NCI-H1105 treated with DMSO at 0.1 percent for 48 hours (cell line): ENCODE measurements at regions not wholly inside any gene's neighbourhood (a gene's known extent, or its start where the extent isn't known, plus 50 kb on each side); places are given as distances from the start of the nearest gene placed in this dataset.
"Not testable (repeated sequence)": the region's sequence is repeated elsewhere in the genome, so short reads cannot be mapped to it uniquely, and the experiment has no call there.

ENCODE experiments used
- DNase-seq: peaks from one replicate; lab custom pipeline; 2025; lab: John Stamatoyannopoulos, UW

GRCh38 chr4:33072298-33073089 is 2352.3 kb downstream of the PCDH7 start:
- no peak for DNase-seq

DNA sequence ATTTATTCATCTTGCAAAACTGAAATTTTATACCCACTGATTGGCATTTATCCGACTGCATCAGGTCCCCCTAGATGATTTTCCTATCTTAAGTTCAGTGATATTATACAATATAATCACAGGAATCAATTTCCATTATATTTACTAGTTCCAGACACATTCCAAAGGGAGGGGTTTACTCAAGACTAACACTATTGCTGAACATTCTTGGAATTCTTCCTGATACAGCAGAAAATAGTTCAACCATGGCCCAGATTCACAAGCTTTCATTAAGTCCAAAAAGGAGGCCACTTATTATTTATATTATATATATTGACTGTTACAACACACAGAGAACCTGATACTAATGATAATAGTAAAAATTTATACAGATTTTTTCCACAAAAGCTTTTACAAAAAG is 2353.6 kb downstream of the PCDH7 start:
- no peak for DNase-seq

- DNase-seq = no peak
Observed at GRCh38 chr4:33078145-33078544, 2358.0 kb downstream of the PCDH7 start.

DNA sequence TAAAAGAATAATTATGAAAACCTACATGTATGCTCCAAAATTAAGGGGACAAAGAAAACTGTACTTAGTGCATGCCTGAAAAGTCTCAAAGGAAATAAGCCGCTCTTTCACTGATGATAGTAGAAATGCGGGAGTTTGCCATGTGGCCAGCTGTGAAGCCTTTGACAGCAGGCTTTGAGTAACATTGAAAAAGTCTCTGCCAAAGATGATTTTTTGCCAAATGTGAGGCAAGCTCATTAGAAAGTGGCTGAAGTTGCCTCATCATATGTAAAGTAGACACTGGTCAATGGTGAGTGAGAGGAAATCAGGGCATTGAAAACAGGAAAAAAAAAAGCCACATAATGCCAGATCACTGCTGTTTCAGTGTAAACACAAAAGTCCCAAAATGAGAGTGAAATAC is 2360.1 kb downstream of the PCDH7 start:
- no peak for DNase-seq

DNA sequence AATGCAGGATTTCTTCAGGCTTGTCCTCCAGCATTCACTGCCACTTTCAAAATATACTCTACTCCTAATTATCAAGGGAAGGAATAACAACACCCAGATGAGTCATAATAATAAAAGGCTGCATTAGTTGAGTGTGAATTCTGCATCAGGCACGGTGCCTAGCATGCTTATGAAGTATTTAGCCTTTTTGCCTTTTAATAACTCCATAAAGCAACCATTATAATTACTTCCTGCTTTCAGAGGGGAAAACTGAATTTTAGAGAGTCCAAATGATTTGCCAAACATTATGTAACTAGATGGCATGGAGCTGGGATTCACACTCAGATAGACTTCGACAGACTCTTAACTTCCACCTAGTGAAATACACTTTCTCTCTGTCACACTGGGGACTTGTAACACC is 2365.5 kb downstream of the PCDH7 start:
- DNase-seq = no peak

- no peak for DNase-seq
Observed at GRCh38 chr4:33086331-33086925, 2366.3 kb downstream of the PCDH7 start.

GRCh38 chr4:33088713-33089112 is 2368.5 kb downstream of the PCDH7 start:
- DNase-seq = no peak

DNA sequence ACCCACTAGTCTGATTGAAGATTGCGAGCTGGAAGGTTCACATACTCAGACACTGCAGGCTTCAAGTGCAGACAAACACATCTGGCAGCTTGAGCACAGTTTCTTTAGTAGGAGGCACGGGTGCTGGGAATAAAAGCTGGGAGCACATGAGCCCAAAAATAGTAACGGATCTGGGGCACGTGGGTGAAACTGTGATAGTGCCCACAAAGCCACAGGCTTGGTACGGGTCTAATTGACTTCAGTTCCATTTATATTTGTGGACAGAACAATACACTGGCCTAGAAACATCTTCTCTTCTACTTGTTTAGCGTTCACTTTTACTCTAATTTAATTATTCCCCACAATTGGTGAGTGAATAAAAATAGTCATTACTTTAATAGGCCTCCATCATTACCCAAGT is 2370.7 kb downstream of the PCDH7 start:
- DNase-seq = no peak

GRCh38 chr4:33091961-33092360 is 2371.8 kb downstream of the PCDH7 start:
- DNase-seq = no peak

- peak; percentile 58 for DNase-seq
Observed at GRCh38 chr4:33104273-33104672, 2384.1 kb downstream of the PCDH7 start.

DNA sequence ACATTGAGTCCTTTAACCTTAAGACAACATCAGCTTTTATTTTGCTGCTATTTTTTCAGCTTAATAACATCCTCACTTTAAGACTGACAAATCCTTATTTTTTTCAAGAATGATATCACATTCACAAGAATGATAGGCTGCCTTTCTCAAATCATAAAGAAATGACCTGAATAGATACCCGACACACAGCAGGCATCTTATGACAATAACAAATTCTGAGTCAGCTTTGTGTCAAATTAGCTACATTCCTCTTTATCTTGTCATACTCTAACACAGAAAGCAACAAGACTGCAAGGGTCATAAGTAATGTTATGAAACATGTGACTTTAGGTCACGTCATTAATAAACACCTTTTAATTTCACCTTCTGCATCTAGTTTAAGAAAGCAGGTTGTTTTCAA is 2387.6 kb downstream of the PCDH7 start:
- DNase-seq = no peak

DNA sequence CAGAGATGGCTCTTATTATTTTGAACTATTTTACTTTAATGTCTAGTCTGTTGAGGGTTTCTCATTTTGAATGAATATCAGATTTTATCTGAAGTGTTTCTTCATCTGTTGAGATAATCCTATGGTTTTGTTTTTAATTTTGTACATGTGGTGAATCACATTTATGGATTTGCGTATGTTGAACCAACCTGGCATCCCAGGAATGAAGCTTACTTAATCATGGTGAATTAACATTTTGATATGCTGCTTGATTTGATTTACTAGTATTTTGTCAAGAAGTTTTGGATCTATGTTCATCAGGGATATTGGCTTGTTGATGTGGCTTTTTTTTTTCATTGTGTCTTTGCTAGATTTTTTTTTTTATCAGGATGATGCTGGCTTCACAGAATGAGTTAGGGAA is 2390.9 kb downstream of the PCDH7 start:
- no peak for DNase-seq

DNA sequence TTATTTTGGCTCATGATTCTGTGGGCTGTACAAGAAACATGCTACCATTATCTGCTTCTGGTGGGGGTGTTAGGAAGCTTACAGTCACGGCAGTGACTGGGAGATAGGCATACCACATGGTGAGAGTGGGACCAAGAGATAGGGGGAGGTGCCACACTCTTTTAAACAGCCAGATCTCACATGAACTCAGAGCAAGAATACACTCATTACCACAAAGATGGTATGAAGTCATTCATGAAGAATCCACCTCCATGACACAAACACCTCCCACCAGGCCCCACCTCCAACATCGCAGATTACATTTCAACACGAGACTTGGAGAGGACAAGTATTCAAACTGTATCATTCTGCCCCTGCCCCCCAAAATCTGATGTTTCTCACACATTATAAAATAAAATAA is 2396.7 kb downstream of the PCDH7 start:
- no peak for DNase-seq

- no peak for DNase-seq
Observed at GRCh38 chr4:33126002-33126401, 2405.8 kb downstream of the PCDH7 start.

- not testable (repeated sequence) for DNase-seq
Observed at GRCh38 chr4:33130662-33131061, 2410.5 kb downstream of the PCDH7 start.

DNA sequence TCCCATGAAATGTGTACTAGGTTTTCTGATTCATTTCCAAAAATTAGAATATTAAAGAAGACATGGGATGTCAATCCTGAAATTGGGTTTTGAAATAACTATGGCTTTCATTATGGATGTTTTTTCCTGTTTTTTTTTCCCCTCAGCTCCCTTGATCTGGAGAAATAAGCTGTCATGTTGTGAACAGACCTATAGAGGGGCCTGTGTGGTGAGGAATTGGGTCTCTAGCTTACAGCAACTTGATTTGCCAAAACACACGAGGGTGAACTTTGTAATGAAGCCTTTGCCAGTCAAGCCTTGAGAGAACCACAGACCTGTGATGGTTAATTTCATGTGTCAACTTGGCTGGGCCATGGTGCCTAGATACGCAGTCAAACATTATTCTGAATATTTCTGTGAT is 2413.6 kb downstream of the PCDH7 start:
- DNase-seq = no peak

- no peak for DNase-seq
Observed at GRCh38 chr4:33134366-33134765, 2414.2 kb downstream of the PCDH7 start.

DNA sequence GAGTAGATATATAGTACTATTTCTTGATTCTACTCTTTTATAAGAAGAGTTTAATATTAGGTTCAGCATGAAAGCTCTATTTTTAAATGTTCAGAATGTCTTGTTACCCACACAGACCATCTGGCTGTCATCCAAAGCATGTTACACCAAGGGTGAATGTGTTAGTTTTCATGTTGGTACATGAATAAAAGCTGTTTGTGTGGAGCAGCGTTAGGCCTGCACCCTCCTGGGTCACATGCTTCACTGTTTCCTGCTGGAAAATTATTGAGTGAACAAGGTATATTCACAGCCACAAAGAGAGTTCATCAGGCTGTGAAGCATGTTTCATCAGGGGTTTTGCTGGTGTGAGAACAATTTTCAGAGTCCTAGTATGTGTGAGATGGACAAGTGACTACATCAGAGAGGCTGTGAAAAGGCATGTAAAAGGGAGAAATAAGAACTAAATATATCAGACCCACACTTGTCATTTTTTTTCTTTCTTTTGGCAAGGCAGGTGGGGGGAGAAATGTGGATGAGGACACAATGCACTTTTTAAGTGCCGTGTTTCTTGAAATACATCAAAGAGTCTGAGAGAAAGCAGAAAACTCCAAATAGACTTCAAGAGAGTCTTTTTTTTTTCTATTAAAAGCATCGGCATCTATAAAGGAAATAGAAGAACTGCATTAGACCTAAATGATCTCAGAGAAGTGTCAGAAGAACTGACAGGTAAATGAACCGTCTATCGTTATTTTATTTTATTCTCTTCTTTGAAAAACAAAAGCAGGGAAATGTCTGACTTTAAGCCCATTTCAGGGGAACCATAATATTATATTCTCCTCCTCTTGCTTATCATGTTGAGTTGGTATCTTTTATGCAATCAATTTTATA is 2429.7 kb downstream of the PCDH7 start:
- peak; percentile 22 for DNase-seq

DNA sequence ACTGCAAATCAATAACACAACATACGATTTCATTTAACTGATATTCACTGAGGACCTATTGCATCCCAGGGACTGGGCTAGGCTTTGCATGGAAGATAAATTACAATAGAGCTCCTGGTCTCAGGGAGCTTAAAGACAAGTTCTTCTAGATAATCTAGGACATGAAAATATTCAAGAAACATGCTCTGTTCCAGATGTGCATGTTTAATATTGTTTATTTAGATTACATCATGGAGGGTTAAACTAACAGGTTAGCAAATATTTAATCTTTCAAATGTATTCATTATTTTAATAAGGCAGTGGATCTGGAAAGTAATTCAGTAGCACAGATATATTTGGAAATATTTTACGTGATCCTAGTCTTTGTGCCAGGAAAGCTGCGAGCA is 2430.3 kb downstream of the PCDH7 start:
- no peak for DNase-seq

DNA sequence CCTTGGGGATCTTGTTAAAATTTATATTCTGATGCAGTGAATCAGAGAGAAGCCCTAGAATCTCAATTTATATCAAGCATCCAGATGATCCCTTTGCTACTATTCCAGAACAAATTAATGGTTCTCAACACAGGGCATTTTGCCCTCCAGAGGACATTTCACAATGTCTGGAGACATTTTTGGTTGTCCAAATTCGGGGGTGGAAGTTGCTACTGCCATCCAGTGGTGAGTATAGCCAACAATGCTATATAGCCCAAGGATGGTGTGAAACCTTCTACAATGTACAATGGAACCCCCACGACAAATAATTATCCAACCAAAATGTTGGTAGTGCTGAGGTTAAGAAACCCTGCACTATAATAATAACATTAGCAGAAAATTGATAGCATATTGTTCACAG is 2440.0 kb downstream of the PCDH7 start:
- DNase-seq = peak; percentile 4

GRCh38 chr4:33161202-33161601 is 2441.0 kb downstream of the PCDH7 start:
- DNase-seq = no peak

GRCh38 chr4:33162122-33162521 is 2442.0 kb downstream of the PCDH7 start:
- DNase-seq = no peak
